ENCODE measurements at regions not wholly inside any gene's neighbourhood (a gene's known extent, or its start where the extent isn't known, plus 50 kb on each side); places are given as distances from the start of the nearest gene placed in this dataset.

GRCh38 chr1:213908521-213908920 is 79.3 kb upstream of the PROX1 start:
- Histone ChIP-seq H3K9ac (ENCODE audit: low read length) (no peak overlapping the region), H3K27me3 (ENCODE audit: insufficient read depth, low read depth, low read length) (no peaks in the 10 kb centered on the region), H3K27ac (ENCODE audit: low read length) (no peak overlapping the region), H3K4me3 (ENCODE audit: low read length) (no peak overlapping the region), H4K20me1 (ENCODE audit: insufficient read depth) (no peaks in the 10 kb centered on the region), H3K4me2 (ENCODE audit: low read length) (no peak overlapping the region), H3F3A (ENCODE audit: insufficient read depth, low read length, poor library complexity, severe bottlenecking) (no peaks in the 10 kb centered on the region), H3K9me3 (ENCODE audit: low read length) (no peaks in the 10 kb centered on the region), H3K9me2 (ENCODE audit: insufficient read depth, low read length) (no peaks in the 10 kb centered on the region), H3K36me3 (ENCODE audit: insufficient read depth, low read length) (no peaks in the 10 kb centered on the region), H3K79me2 (replicated peaks; ENCODE audit: insufficient read depth, low read length) (no peaks in the 10 kb centered on the region), H2AFZ (ENCODE audit: low read depth, low read length) (no peak overlapping the region)
- TF ChIP-seq MXI1 (conservative IDR thresholded peaks at IDR 0.05; ENCODE audit: poor library complexity, severe bottlenecking) (no peak), CTCF (IDR thresholded peaks at IDR 0.05; ENCODE audit: poor library complexity, severe bottlenecking) (no peak), RAD21 (conservative IDR thresholded peaks at IDR 0.05) (no peak)

- Histone ChIP-seq H3K27me3 (ENCODE audit: insufficient read depth, low read depth, low read length) (no peaks in the 10 kb centered on the region), H3F3A (ENCODE audit: insufficient read depth, low read length, poor library complexity, severe bottlenecking) (no peaks in the 10 kb centered on the region), H2AFZ (ENCODE audit: low read depth, low read length) (no peak overlapping the region), H4K20me1 (ENCODE audit: insufficient read depth) (no peaks in the 10 kb centered on the region), H3K79me2 (replicated peaks; ENCODE audit: insufficient read depth, low read length) (no peaks in the 10 kb centered on the region), H3K9ac (ENCODE audit: low read length) (no peak overlapping the region), H3K4me2 (ENCODE audit: low read length) (no peak overlapping the region), H3K9me3 (ENCODE audit: low read length) (no peaks in the 10 kb centered on the region), H3K36me3 (ENCODE audit: insufficient read depth, low read length) (no peaks in the 10 kb centered on the region), H3K9me2 (ENCODE audit: insufficient read depth, low read length) (no peaks in the 10 kb centered on the region), H3K4me3 (ENCODE audit: low read length) (no peak overlapping the region), H3K27ac (ENCODE audit: low read length) (no peak overlapping the region)
- TF ChIP-seq MXI1 (conservative IDR thresholded peaks at IDR 0.05; ENCODE audit: poor library complexity, severe bottlenecking) = no peak
- no peak for TF ChIP-seq SMC3 (conservative IDR thresholded peaks at IDR 0.05; ENCODE audit: poor library complexity)
- TF ChIP-seq RAD21 (conservative IDR thresholded peaks at IDR 0.05) = no peak
- no peak for TF ChIP-seq TAF1 (IDR thresholded peaks at IDR 0.05; ENCODE audit: low read depth)
- no peak for TF ChIP-seq EZH2 (IDR thresholded peaks at IDR 0.05; ENCODE audit: borderline replicate concordance, insufficient read depth, low read length, poor library complexity, severe bottlenecking)
- no peak for TF ChIP-seq POLR2AphosphoS5 (IDR thresholded peaks at IDR 0.05)
- TF ChIP-seq REST (IDR thresholded peaks at IDR 0.05; ENCODE audit: borderline replicate concordance) = no peak
- no peak for TF ChIP-seq CTCF (IDR thresholded peaks at IDR 0.05; ENCODE audit: poor library complexity, severe bottlenecking)
- no peak for TF ChIP-seq EP300 (conservative IDR thresholded peaks at IDR 0.05; ENCODE audit: poor library complexity, severe bottlenecking)
These were observed 73.4 kb upstream of the PROX1 start for GRCh38 chr1:213914392-213914791.
